H4 (cell line): ENCODE measurements at regions not wholly inside any gene's neighbourhood (a gene's known extent, or its start where the extent isn't known, plus 50 kb on each side); places are given as distances from the start of the nearest gene placed in this dataset.

Experiments used
- DNase-seq: peaks from one replicate; pipeline ENCODE4 v3.0.0-alpha.2; 2015; ENCODE audit warnings: low spot score

- DNase-seq = no peak
These were observed 152.5 kb upstream of the TLL1 start for GRCh38 chr4:165720411-165721082.

- DNase-seq = no peak
These were observed 151.2 kb upstream of the TLL1 start for GRCh38 chr4:165721815-165722214.

- no peak for DNase-seq
These were observed 149.8 kb upstream of the TLL1 start for GRCh38 chr4:165723051-165723795.

- no peak for DNase-seq
These were observed 148.3 kb upstream of the TLL1 start for GRCh38 chr4:165724786-165725185.

- DNase-seq = no peak
These were observed 147.7 kb upstream of the TLL1 start for GRCh38 chr4:165725352-165725751.

GRCh38 chr4:165726831-165727230 is 146.2 kb upstream of the TLL1 start:
- DNase-seq = no peak

- DNase-seq = no peak
These were observed 135.6 kb upstream of the TLL1 start for GRCh38 chr4:165737309-165737972.

GRCh38 chr4:165738571-165738970 is 134.5 kb upstream of the TLL1 start:
- DNase-seq = no peak

GRCh38 chr4:165740911-165741310 is 132.1 kb upstream of the TLL1 start:
- no peak for DNase-seq

- DNase-seq = no peak
These were observed 129.6 kb upstream of the TLL1 start for GRCh38 chr4:165743422-165743821.

- DNase-seq = no peak
These were observed 128.7 kb upstream of the TLL1 start for GRCh38 chr4:165744370-165744769.

- DNase-seq = no peak
These were observed 124.7 kb upstream of the TLL1 start for GRCh38 chr4:165748321-165748720.

- DNase-seq = no peak
These were observed 121.2 kb upstream of the TLL1 start for GRCh38 chr4:165751882-165752281.

GRCh38 chr4:165754664-165755063 is 118.4 kb upstream of the TLL1 start:
- DNase-seq = no peak

- DNase-seq = no peak
These were observed 116.2 kb upstream of the TLL1 start for GRCh38 chr4:165756836-165757235.

GRCh38 chr4:165757451-165757850 is 115.6 kb upstream of the TLL1 start:
- no peak for DNase-seq

- no peak for DNase-seq
These were observed 115.0 kb upstream of the TLL1 start for GRCh38 chr4:165758086-165758485.

GRCh38 chr4:165760182-165760581 is 112.9 kb upstream of the TLL1 start:
- DNase-seq = no peak

- no peak for DNase-seq
These were observed 111.1 kb upstream of the TLL1 start for GRCh38 chr4:165761963-165762362.

- DNase-seq = no peak
These were observed 109.4 kb upstream of the TLL1 start for GRCh38 chr4:165763640-165764039.

GRCh38 chr4:165765053-165765452 is 108.0 kb upstream of the TLL1 start:
- no peak for DNase-seq

- DNase-seq = no peak
These were observed 107.0 kb upstream of the TLL1 start for GRCh38 chr4:165766018-165766417.

GRCh38 chr4:165766976-165767375 is 106.1 kb upstream of the TLL1 start:
- DNase-seq = no peak
